Endothelial cell of umbilical vein (primary cell): ENCODE measurements at regions not wholly inside any gene's neighbourhood (a gene's known extent, or its start where the extent isn't known, plus 50 kb on each side); places are given as distances from the start of the nearest gene placed in this dataset.

Source experiments
- EZH2 ChIP-seq: IDR thresholded peaks from 2 replicates; pipeline ENCODE4 v1.6.1; 2012; ENCODE audit warnings: borderline replicate concordance, low read depth, mild to moderate bottlenecking, moderate library complexity, low read length, inconsistent platforms; ENCODE audit not compliant: severe bottlenecking
- FOS ChIP-seq: IDR thresholded peaks from 2 replicates; pipeline ENCODE4 v1.6.1; 2011; ENCODE audit warnings: mild to moderate bottlenecking, low read length, moderate library complexity, borderline replicate concordance; ENCODE audit not compliant: insufficient read depth
- GATA2 ChIP-seq: IDR thresholded peaks from 2 replicates; pipeline ENCODE4 v1.7.0; 2011; ENCODE audit warnings: low read depth, mild to moderate bottlenecking, moderate library complexity, mixed read lengths, low read length; ENCODE audit not compliant: insufficient read length, insufficient read depth
- JUN ChIP-seq: IDR thresholded peaks from 2 replicates; pipeline ENCODE4 v1.6.1; 2011; ENCODE audit warnings: borderline replicate concordance, low read depth; ENCODE audit not compliant: insufficient read length, insufficient read depth
- MYC ChIP-seq: IDR thresholded peaks from one replicate; pipeline ENCODE4 v1.6.1; 2011; ENCODE audit warnings: mild to moderate bottlenecking, low read depth, low read length
- POLR2A ChIP-seq: IDR thresholded peaks from 2 replicates; pipeline ENCODE4 v1.6.1; 2012; ENCODE audit warnings: low read depth, mild to moderate bottlenecking, control low read depth, low read length
- POLR2AphosphoS5 ChIP-seq: IDR thresholded peaks from 2 replicates; pipeline ENCODE4 v1.6.1; 2012; ENCODE audit warnings: low read depth, mild to moderate bottlenecking, control low read depth, low read length, moderate library complexity; ENCODE audit not compliant: insufficient read depth
- TF ChIP-seq, protein P1 (sequence below), 2 donors: IDR thresholded peaks; 1 replicate in 1 of 2; 2 replicates in 1 of 2; pipeline ENCODE4 v1.5.1; 2011; ENCODE audit warnings: low read length in 2 of 2, mild to moderate bottlenecking in 2 of 2, moderate library complexity in 2 of 2, control low read depth in 1 of 2, inconsistent platforms in 1 of 2, low read depth in 1 of 2; ENCODE audit not compliant: insufficient read depth in 1 of 2; ENCODE audit errors: extremely low read depth in 1 of 2
- TF ChIP-seq, protein P2 (sequence below): IDR thresholded peaks from 2 replicates; pipeline ENCODE4 v1.6.1; 2011; ENCODE audit not compliant: insufficient read depth, insufficient read length

DNA sequence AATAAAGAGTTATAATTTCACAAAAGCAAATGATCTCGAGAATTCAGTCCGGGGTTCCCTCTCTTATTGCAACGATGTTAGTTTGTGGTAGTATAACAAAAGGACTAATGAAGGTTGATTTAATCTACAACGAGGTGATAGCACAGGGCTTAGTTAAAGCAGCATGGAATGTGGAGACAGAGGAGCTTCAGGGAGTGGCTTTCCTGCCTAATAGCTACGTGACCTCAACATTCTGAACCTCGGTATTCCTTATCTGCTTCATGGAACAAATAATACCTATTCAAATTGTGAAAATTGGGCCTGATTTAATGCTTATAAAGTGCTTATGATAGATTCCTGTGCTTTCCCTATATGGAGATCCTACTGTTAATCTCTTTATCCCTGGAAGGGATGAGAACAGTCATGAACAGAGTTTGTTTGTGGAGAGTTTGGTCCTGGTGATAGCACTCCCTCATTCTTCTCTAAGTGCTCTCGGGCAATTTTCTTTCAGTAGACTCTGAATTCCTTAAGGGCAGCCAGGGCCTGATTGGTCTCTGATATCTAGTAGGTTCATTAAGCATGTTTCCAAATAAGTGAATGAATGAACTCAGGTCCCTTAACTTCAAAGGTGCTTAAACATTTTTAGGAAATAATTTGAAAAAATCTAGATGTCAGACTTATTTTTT, 104.1 kb upstream of the TUT7 start:
- TF ChIP-seq, protein P1, sequence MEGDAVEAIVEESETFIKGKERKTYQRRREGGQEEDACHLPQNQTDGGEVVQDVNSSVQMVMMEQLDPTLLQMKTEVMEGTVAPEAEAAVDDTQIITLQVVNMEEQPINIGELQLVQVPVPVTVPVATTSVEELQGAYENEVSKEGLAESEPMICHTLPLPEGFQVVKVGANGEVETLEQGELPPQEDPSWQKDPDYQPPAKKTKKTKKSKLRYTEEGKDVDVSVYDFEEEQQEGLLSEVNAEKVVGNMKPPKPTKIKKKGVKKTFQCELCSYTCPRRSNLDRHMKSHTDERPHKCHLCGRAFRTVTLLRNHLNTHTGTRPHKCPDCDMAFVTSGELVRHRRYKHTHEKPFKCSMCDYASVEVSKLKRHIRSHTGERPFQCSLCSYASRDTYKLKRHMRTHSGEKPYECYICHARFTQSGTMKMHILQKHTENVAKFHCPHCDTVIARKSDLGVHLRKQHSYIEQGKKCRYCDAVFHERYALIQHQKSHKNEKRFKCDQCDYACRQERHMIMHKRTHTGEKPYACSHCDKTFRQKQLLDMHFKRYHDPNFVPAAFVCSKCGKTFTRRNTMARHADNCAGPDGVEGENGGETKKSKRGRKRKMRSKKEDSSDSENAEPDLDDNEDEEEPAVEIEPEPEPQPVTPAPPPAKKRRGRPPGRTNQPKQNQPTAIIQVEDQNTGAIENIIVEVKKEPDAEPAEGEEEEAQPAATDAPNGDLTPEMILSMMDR (IDR thresholded peaks at IDR 0.05; ENCODE audit: extremely low read depth in 1 of 2, insufficient read depth in 1 of 2, low read depth in 1 of 2, low read length in 2 of 2), result no peak
- TF ChIP-seq POLR2A, result no peak
- TF ChIP-seq, protein P2, sequence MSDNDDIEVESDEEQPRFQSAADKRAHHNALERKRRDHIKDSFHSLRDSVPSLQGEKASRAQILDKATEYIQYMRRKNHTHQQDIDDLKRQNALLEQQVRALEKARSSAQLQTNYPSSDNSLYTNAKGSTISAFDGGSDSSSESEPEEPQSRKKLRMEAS, result no peak
- no peak for TF ChIP-seq EZH2
- TF ChIP-seq POLR2AphosphoS5, result no peak
- TF ChIP-seq JUN, result no peak
- no peak for TF ChIP-seq GATA2
- no peak for TF ChIP-seq MYC
- TF ChIP-seq FOS, result no peak
